ENCODE measurements at regions not wholly inside any gene's neighbourhood (a gene's known extent, or its start where the extent isn't known, plus 50 kb on each side); places are given as distances from the start of the nearest gene placed in this dataset.

- Histone ChIP-seq H3K79me2 (ENCODE audit: control insufficient read depth, insufficient read depth, low read length) (no peaks in the 10 kb centered on the region), H3K4me1 (ENCODE audit: control insufficient read depth in 2 of 2, insufficient read depth in 2 of 2, low read length in 2 of 2) (no peaks in the 10 kb centered on the region), H3K27ac (ENCODE audit: low read length in 2 of 2) (no peak overlapping the region), H4K20me1 (ENCODE audit: control insufficient read depth, insufficient read depth, low read length, poor library complexity, severe bottlenecking) (no peaks in the 10 kb centered on the region), H2AFZ (ENCODE audit: insufficient read depth, low read depth, low read length, poor library complexity, severe bottlenecking) (no peak overlapping the region), H3K9ac (ENCODE audit: low read length) (no peak overlapping the region), H3K4me3 (ENCODE audit: control extremely low read depth in 1 of 5, extremely low read depth in 1 of 5, insufficient read depth in 1 of 5, low read depth in 2 of 5, low read length in 4 of 5) (no peak overlapping the region), H3K4me2 (replicated peaks; ENCODE audit: low read depth, low read length, poor library complexity, severe bottlenecking) (no peak overlapping the region), H3K27me3 (replicated peaks in 1 of 4; ENCODE audit: control extremely low read depth in 1 of 4, control insufficient read depth in 3 of 4, insufficient read depth in 4 of 4, low read length in 3 of 4) (no peaks in the 10 kb centered on the region), H3K36me3 (replicated peaks in 1 of 2; ENCODE audit: control extremely low read depth in 1 of 2, control insufficient read depth in 1 of 2, extremely low read depth in 1 of 2, insufficient read depth in 2 of 2, low read length in 1 of 2) (no peaks in the 10 kb centered on the region), H3K9me3 (ENCODE audit: control extremely low read depth in 1 of 3, control insufficient read depth in 2 of 3, insufficient read depth in 1 of 3, low read length in 2 of 3) (no peaks in the 10 kb centered on the region)
- ChIA-PET CTCF (no interaction called here), POLR2A (no interaction called here)
- ATAC-seq (ENCODE audit: low read depth) (no peak), DNase-seq (no peak)
- Mint-ChIP-seq H3K9me3 (ENCODE audit: insufficient read depth) (no peaks in the 10 kb centered on the region), H3K27ac (no peak overlapping the region), H3K27me3 (no peaks in the 10 kb centered on the region), H3K4me3 (no peak overlapping the region), H3K4me1 (no peaks in the 10 kb centered on the region)
- intact Hi-C loops (cut with micrococcal nuclease): no loop called here
- TF ChIP-seq CTCF (IDR thresholded peaks at IDR 0.05): no peak
- 100% methylated on average over 1 of the region's 2 CpGs for WGBS (ENCODE audit: insufficient coverage)
These were observed 456.7 kb downstream of the ZNF608 start for GRCh38 chr5:124289641-124290311.

DNA sequence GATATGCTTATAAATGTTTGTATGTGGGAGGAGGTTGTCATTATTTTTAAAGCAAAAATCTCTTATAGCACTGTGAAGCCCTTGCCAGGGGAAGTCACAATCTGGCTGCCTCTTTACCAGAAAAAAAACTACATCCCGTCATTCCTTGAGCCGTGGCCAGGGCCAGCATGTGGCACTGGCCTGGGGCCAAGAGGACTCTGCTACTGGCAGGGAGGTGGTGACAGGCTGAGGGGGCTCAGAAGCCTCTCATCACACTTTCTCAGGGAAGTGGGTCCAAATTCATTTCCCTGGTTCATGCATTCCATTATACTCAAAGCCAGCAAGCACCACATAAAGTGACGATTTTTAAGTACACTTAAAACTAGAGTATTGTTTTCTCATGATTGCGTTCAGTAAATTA is 457.3 kb downstream of the ZNF608 start:
- H3K9ac ChIP-seq (ENCODE audit: low read length): no peak overlapping the region
- DNase-seq (no peak), ATAC-seq (ENCODE audit: low read depth) (no peak)
- H3K4me1 ChIP-seq (ENCODE audit: control insufficient read depth in 2 of 2, insufficient read depth in 2 of 2, low read length in 2 of 2): no peaks in the 10 kb centered on the region
- H3K9me3 ChIP-seq (ENCODE audit: control extremely low read depth in 1 of 3, control insufficient read depth in 2 of 3, insufficient read depth in 1 of 3, low read length in 2 of 3): no peaks in the 10 kb centered on the region
- TF ChIP-seq EZH2 (IDR thresholded peaks at IDR 0.05; ENCODE audit: borderline replicate concordance, insufficient read depth, low read depth, low read length, poor library complexity, severe bottlenecking) (no peak), CTCF (IDR thresholded peaks at IDR 0.05) (no peak)
- H3K4me3 ChIP-seq (ENCODE audit: control extremely low read depth in 1 of 5, extremely low read depth in 1 of 5, insufficient read depth in 1 of 5, low read depth in 2 of 5, low read length in 4 of 5): no peak overlapping the region
- Mint-ChIP-seq H3K4me1 (no peaks in the 10 kb centered on the region), H3K27ac (no peak overlapping the region), H3K27me3 (no peaks in the 10 kb centered on the region), H3K9me3 (ENCODE audit: insufficient read depth) (no peaks in the 10 kb centered on the region), H3K4me3 (no peak overlapping the region)
- H3K27me3 ChIP-seq (replicated peaks in 1 of 4; ENCODE audit: control extremely low read depth in 1 of 4, control insufficient read depth in 3 of 4, insufficient read depth in 4 of 4, low read length in 3 of 4): no peaks in the 10 kb centered on the region
- no peak overlapping the region for H3K4me2 ChIP-seq (replicated peaks; ENCODE audit: low read depth, low read length, poor library complexity, severe bottlenecking)
- H3K36me3 ChIP-seq (replicated peaks in 1 of 2; ENCODE audit: control extremely low read depth in 1 of 2, control insufficient read depth in 1 of 2, extremely low read depth in 1 of 2, insufficient read depth in 2 of 2, low read length in 1 of 2): no peaks in the 10 kb centered on the region
- H3K27ac ChIP-seq (ENCODE audit: low read length in 2 of 2): no peak overlapping the region
- no peak overlapping the region for H2AFZ ChIP-seq (ENCODE audit: insufficient read depth, low read depth, low read length, poor library complexity, severe bottlenecking)
- POLR2A ChIA-PET: no interaction called here
- no peaks in the 10 kb centered on the region for H4K20me1 ChIP-seq (ENCODE audit: control insufficient read depth, insufficient read depth, low read length, poor library complexity, severe bottlenecking)
- H3K79me2 ChIP-seq (ENCODE audit: control insufficient read depth, insufficient read depth, low read length): no peaks in the 10 kb centered on the region
- CTCF ChIA-PET: no interaction called here
- WGBS (ENCODE audit: insufficient coverage): no CpG with 5 or more reads among the region's 4 CpGs
- intact Hi-C loops (cut with micrococcal nuclease): no loop called here
